ENCODE measurements at regions not wholly inside any gene's neighbourhood (a gene's known extent, or its start where the extent isn't known, plus 50 kb on each side); places are given as distances from the start of the nearest gene placed in this dataset.
"Not testable (repeated sequence)": the region's sequence is repeated elsewhere in the genome, so short reads cannot be mapped to it uniquely, and the experiment has no call there.

- Mint-ChIP-seq H3K9me3 (peaks cover 8% of the 10 kb centered on the region), H3K36me3 (ENCODE audit: low read depth) (no peaks in the 10 kb centered on the region), H3K4me3 (no peak overlapping the region), H3K27me3 (no peaks in the 10 kb centered on the region), H3K4me1 (no peaks in the 10 kb centered on the region), H3K27ac (no peak overlapping the region)
- POLR2A ChIA-PET, result no interaction called here
- DNase-seq, result no peak
- CTCF ChIA-PET, result no interaction called here
Observed at GRCh38 chr16:8417145-8417544, 173.2 kb downstream of the TMEM114 start.

- no peaks in the 10 kb centered on the region for H3K36me3 Mint-ChIP-seq (ENCODE audit: low read depth)
- H3K4me1 Mint-ChIP-seq, result no peaks in the 10 kb centered on the region
- CTCF ChIA-PET, result no interaction called here
- peaks cover 7% of the 10 kb centered on the region for H3K9me3 Mint-ChIP-seq
- H3K27ac Mint-ChIP-seq, result no peak overlapping the region
- POLR2A ChIA-PET, result no interaction called here
- H3K4me3 Mint-ChIP-seq, result no peak overlapping the region
- DNase-seq, result no peak
- H3K27me3 Mint-ChIP-seq, result no peaks in the 10 kb centered on the region
Observed at GRCh38 chr16:8408855-8409567, 181.3 kb downstream of the TMEM114 start.

- ChIA-PET POLR2A (no interaction called here), CTCF (no interaction called here)
- peaks cover 7% of the 10 kb centered on the region for H3K9me3 Mint-ChIP-seq
- H3K4me3 Mint-ChIP-seq, result no peak overlapping the region
- no peak for DNase-seq
- H3K27ac Mint-ChIP-seq, result no peak overlapping the region
- H3K36me3 Mint-ChIP-seq (ENCODE audit: low read depth), result no peaks in the 10 kb centered on the region
- no peaks in the 10 kb centered on the region for H3K27me3 Mint-ChIP-seq
- H3K4me1 Mint-ChIP-seq, result no peaks in the 10 kb centered on the region
Observed at GRCh38 chr16:8407351-8407750, 183.0 kb downstream of the TMEM114 start.

- Mint-ChIP-seq H3K4me1 (no peaks in the 10 kb centered on the region), H3K27ac (no peak overlapping the region), H3K36me3 (ENCODE audit: low read depth) (no peaks in the 10 kb centered on the region), H3K4me3 (no peak overlapping the region), H3K27me3 (no peaks in the 10 kb centered on the region), H3K9me3 (peaks cover 5% of the 10 kb centered on the region)
- ChIA-PET CTCF (no interaction called here), POLR2A (no interaction called here)
- DNase-seq, result no peak
Observed at GRCh38 chr16:8403978-8404749, 186.1 kb downstream of the TMEM114 start.

- CTCF ChIA-PET, result interaction anchor here (0.8 kb wide), 1 partner anchor 22 kb away, joined by 3 read pairs; no protein-coding TSS in a partner anchor
- H3K4me3 Mint-ChIP-seq, result no peak overlapping the region
- no peak overlapping the region for H3K27ac Mint-ChIP-seq
- DNase-seq, result no peak
- peaks cover 5% of the 10 kb centered on the region for H3K9me3 Mint-ChIP-seq
- H3K4me1 Mint-ChIP-seq, result no peaks in the 10 kb centered on the region
- POLR2A ChIA-PET, result no interaction called here
- no peaks in the 10 kb centered on the region for H3K27me3 Mint-ChIP-seq
- no peaks in the 10 kb centered on the region for H3K36me3 Mint-ChIP-seq (ENCODE audit: low read depth)
Observed at GRCh38 chr16:8402981-8403843, 187.1 kb downstream of the TMEM114 start.

GRCh38 chr16:8400683-8401082, 189.6 kb downstream of the TMEM114 start:
- H3K4me1 Mint-ChIP-seq; H3K4me3 Mint-ChIP-seq; H3K9me3 Mint-ChIP-seq; CTCF ChIA-PET; H3K27me3 Mint-ChIP-seq; DNase-seq; POLR2A ChIA-PET; H3K27ac Mint-ChIP-seq; H3K36me3 Mint-ChIP-seq (ENCODE audit: low read depth): not testable (repeated sequence)

- ChIA-PET POLR2A (no interaction called here), CTCF (no interaction called here)
- no peak for DNase-seq
- Mint-ChIP-seq H3K36me3 (ENCODE audit: low read depth) (no peaks in the 10 kb centered on the region), H3K9me3 (peaks cover 8% of the 10 kb centered on the region), H3K27ac (no peak overlapping the region), H3K27me3 (no peaks in the 10 kb centered on the region), H3K4me1 (no peaks in the 10 kb centered on the region), H3K4me3 (no peak overlapping the region)
Observed at GRCh38 chr16:8398548-8398947, 191.8 kb downstream of the TMEM114 start.

GRCh38 chr16:8397223-8397622, 193.1 kb downstream of the TMEM114 start:
- peaks cover 8% of the 10 kb centered on the region for H3K9me3 Mint-ChIP-seq
- no peak overlapping the region for H3K27ac Mint-ChIP-seq
- no peaks in the 10 kb centered on the region for H3K36me3 Mint-ChIP-seq (ENCODE audit: low read depth)
- POLR2A ChIA-PET, result no interaction called here
- CTCF ChIA-PET, result no interaction called here
- no peak overlapping the region for H3K4me3 Mint-ChIP-seq
- no peak for DNase-seq
- no peaks in the 10 kb centered on the region for H3K27me3 Mint-ChIP-seq
- no peaks in the 10 kb centered on the region for H3K4me1 Mint-ChIP-seq

GRCh38 chr16:8396463-8396862, 193.8 kb downstream of the TMEM114 start:
- ChIA-PET POLR2A (no interaction called here), CTCF (no interaction called here)
- no peaks in the 10 kb centered on the region for H3K27me3 Mint-ChIP-seq

GRCh38 chr16:8391257-8391656, 199.1 kb downstream of the TMEM114 start:
- Mint-ChIP-seq H3K4me1 (no peaks in the 10 kb centered on the region), H3K9me3 (peaks cover 4% of the 10 kb centered on the region), H3K4me3 (no peak overlapping the region), H3K27me3 (no peaks in the 10 kb centered on the region), H3K27ac (no peak overlapping the region), H3K36me3 (ENCODE audit: low read depth) (no peaks in the 10 kb centered on the region)
- DNase-seq, result no peak
- CTCF ChIA-PET, result no interaction called here
- POLR2A ChIA-PET, result no interaction called here

More at GRCh38 chr16:8396463-8396862, 193.8 kb downstream of the TMEM114 start:
- no peak overlapping the region for H3K27ac Mint-ChIP-seq
- no peak for DNase-seq
- no peaks in the 10 kb centered on the region for H3K4me1 Mint-ChIP-seq
- no peaks in the 10 kb centered on the region for H3K36me3 Mint-ChIP-seq (ENCODE audit: low read depth)
- H3K4me3 Mint-ChIP-seq, result no peak overlapping the region
- H3K9me3 Mint-ChIP-seq, result peaks cover 7% of the 10 kb centered on the region

GRCh38 chr16:8388684-8389083, 201.6 kb downstream of the TMEM114 start:
- no peak for DNase-seq
- Mint-ChIP-seq H3K4me1 (no peaks in the 10 kb centered on the region), H3K4me3 (no peak overlapping the region), H3K36me3 (ENCODE audit: low read depth) (no peaks in the 10 kb centered on the region), H3K27me3 (no peaks in the 10 kb centered on the region), H3K9me3 (no peaks in the 10 kb centered on the region), H3K27ac (no peak overlapping the region)
- ChIA-PET CTCF (no interaction called here), POLR2A (no interaction called here)

- Mint-ChIP-seq H3K9me3 (peaks cover 8% of the 10 kb centered on the region), H3K27ac (no peak overlapping the region), H3K4me3 (no peak overlapping the region), H3K4me1 (no peaks in the 10 kb centered on the region), H3K27me3 (no peaks in the 10 kb centered on the region), H3K36me3 (ENCODE audit: low read depth) (no peaks in the 10 kb centered on the region)
- ChIA-PET POLR2A (no interaction called here), CTCF (interaction anchor here (0.6 to 0.9 kb wide), 2 partner anchors 21 to 1335 kb away, joined by 3 read pairs; no protein-coding TSS in a partner anchor)
- no peak for DNase-seq
Observed at GRCh38 chr16:8381814-8382213, 208.5 kb downstream of the TMEM114 start.

GRCh38 chr16:8380311-8380710, 210.0 kb downstream of the TMEM114 start:
- no peaks in the 10 kb centered on the region for H3K36me3 Mint-ChIP-seq (ENCODE audit: low read depth)
- peaks cover 11% of the 10 kb centered on the region for H3K9me3 Mint-ChIP-seq
- no peak overlapping the region for H3K27ac Mint-ChIP-seq
- no peaks in the 10 kb centered on the region for H3K4me1 Mint-ChIP-seq
- no peak overlapping the region for H3K4me3 Mint-ChIP-seq
- H3K27me3 Mint-ChIP-seq, result no peaks in the 10 kb centered on the region
- CTCF ChIA-PET, result no interaction called here
- POLR2A ChIA-PET, result no interaction called here
- no peak for DNase-seq

Measured in activated CD4-positive, alpha-beta memory T cell treated with anti-CD3 and anti-CD28 coated beads, Interleukin-2, amount 10 ng/mL, durations not matched to agents 7 days and 5 days (primary cell).